Activated naive CD4-positive, alpha-beta T cell treated with anti-CD3 and anti-CD28 coated beads for 36 hours (primary cell): ENCODE measurements at regions not wholly inside any gene's neighbourhood (a gene's known extent, or its start where the extent isn't known, plus 50 kb on each side); places are given as distances from the start of the nearest gene placed in this dataset.

Experiments used
- CTCF ChIA-PET: fragments of 350-600 bp; sonication (Branson Sonifier 250); formaldehyde crosslinking; loops from one replicate; lab custom pipeline; 2021; ENCODE audit warnings: antibody characterized with exemption; lab: Charles Lee
- DNase-seq: peaks from one replicate; pipeline ENCODE4 v3.0.0-alpha.2; 2020
- H3K27ac Mint-ChIP-seq: one replicate; pipeline ENCODE4 v1.8.0; 2021; ENCODE audit warnings: mild to moderate bottlenecking, mixed read lengths
- H3K27me3 Mint-ChIP-seq: one replicate; pipeline ENCODE4 v1.8.0; 2021; ENCODE audit warnings: low read depth, mixed read lengths
- H3K36me3 Mint-ChIP-seq: one replicate; pipeline ENCODE4 v1.8.0; 2021; ENCODE audit warnings: low read depth, mixed read lengths
- H3K4me1 Mint-ChIP-seq: one replicate; pipeline ENCODE4 v1.8.0; 2021; ENCODE audit warnings: low read depth, mixed read lengths
- H3K4me3 Mint-ChIP-seq: one replicate; pipeline ENCODE4 v1.8.0; 2021; ENCODE audit warnings: mild to moderate bottlenecking, moderate library complexity, mixed read lengths
- H3K9me3 Mint-ChIP-seq: one replicate; pipeline ENCODE4 v1.8.0; 2021; ENCODE audit warnings: mixed read lengths
- intact Hi-C: fragments of 100-400 bp; cut with micrococcal nuclease; formaldehyde crosslinking; loops from one replicate; pipeline ENCODE4 v1.15.1; 2023

DNA sequence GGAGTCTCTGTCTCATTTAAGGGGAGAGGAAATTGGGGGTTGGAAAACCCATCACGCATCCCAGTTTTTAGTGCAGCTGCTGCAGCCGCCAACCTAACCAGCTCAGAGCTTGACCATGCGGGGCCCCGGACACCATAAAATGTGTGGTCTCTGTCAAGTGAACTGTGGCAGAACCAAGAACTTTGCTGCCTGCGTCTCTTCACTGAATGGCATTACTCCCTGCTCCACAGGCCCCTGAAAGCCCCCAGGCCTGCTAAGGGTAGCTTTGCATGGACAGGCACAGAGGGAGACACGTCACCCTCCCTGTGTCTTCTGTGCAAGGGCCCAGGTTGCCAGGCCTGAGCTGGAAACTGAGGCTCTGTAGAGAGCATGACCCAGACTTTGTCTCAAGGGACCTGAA is 144.6 kb upstream of the GPR26 start:
- peaks cover 15% of the 10 kb centered on the region for H3K27me3 Mint-ChIP-seq
- no peaks in the 10 kb centered on the region for H3K4me1 Mint-ChIP-seq
- DNase-seq: no peak
- CTCF ChIA-PET: no interaction called here
- intact Hi-C loops: no loop called here
- H3K27ac Mint-ChIP-seq: no peak overlapping the region
- H3K4me3 Mint-ChIP-seq: no peak overlapping the region
- no peaks in the 10 kb centered on the region for H3K36me3 Mint-ChIP-seq
- H3K9me3 Mint-ChIP-seq: no peaks in the 10 kb centered on the region

DNA sequence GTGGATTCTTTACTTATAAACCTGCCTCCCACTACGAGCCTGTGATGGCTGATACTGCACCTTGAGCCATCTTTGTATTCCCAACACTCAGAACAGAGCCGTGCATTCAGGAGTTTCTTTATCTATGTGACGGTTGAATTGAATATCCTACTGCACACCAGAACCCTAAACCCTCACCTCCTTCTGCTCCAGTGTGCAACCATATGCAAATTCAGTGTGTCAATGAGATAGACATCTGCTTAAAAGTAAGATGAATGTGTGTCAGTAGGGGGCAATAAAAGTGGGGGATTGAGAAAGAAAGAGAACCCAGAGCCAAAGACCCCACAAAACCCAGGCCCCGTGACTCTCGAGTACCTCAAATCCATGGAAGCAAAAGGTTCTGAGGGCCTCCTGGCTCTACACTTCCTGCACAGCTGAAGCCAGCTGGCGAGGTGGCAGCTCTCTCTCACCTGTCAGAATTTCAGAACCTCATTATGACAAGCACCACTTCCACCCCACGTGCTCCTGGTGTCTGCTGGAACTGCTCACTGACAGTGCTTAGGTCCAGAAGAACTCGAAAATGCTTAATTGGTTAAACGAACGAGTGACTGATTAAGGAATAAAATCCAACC is 143.3 kb upstream of the GPR26 start:
- H3K4me1 Mint-ChIP-seq: no peaks in the 10 kb centered on the region
- no peak overlapping the region for H3K27ac Mint-ChIP-seq
- peaks cover 13% of the 10 kb centered on the region for H3K27me3 Mint-ChIP-seq
- H3K9me3 Mint-ChIP-seq: no peaks in the 10 kb centered on the region
- CTCF ChIA-PET: interaction anchor here (0.6 kb wide), 1 partner anchor 870 kb away, joined by 3 read pairs; no protein-coding TSS in a partner anchor
- intact Hi-C loops: no loop called here
- H3K36me3 Mint-ChIP-seq: no peaks in the 10 kb centered on the region
- DNase-seq: no peak
- no peak overlapping the region for H3K4me3 Mint-ChIP-seq

DNA sequence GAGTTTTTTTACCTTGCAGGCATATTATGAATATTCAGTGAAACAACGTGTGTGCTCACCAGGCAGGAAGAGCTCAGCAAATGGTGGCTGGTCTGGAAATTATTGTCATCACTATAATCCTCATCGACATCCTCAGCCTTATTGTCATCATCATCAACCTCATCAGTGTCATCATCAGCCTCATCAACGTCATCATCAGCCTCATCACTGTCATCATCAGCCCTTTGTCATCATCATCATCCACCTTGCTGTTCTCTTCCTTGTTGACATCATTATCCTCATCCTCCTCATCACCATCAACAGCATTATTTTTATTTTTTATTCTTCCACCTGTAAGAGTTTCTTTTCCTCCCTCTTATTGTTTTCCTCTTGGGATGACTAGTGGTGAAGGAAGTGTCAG is 142.3 kb upstream of the GPR26 start:
- intact Hi-C loops: no loop called here
- Mint-ChIP-seq H3K36me3 (no peaks in the 10 kb centered on the region), H3K9me3 (no peaks in the 10 kb centered on the region), H3K4me1 (no peaks in the 10 kb centered on the region), H3K27me3 (peaks cover 13% of the 10 kb centered on the region), H3K4me3 (no peak overlapping the region), H3K27ac (no peak overlapping the region)
- no peak for DNase-seq
- CTCF ChIA-PET: interaction anchor here (0.6 kb wide), 1 partner anchor 137 kb away, joined by 4 read pairs; no protein-coding TSS in a partner anchor

DNA sequence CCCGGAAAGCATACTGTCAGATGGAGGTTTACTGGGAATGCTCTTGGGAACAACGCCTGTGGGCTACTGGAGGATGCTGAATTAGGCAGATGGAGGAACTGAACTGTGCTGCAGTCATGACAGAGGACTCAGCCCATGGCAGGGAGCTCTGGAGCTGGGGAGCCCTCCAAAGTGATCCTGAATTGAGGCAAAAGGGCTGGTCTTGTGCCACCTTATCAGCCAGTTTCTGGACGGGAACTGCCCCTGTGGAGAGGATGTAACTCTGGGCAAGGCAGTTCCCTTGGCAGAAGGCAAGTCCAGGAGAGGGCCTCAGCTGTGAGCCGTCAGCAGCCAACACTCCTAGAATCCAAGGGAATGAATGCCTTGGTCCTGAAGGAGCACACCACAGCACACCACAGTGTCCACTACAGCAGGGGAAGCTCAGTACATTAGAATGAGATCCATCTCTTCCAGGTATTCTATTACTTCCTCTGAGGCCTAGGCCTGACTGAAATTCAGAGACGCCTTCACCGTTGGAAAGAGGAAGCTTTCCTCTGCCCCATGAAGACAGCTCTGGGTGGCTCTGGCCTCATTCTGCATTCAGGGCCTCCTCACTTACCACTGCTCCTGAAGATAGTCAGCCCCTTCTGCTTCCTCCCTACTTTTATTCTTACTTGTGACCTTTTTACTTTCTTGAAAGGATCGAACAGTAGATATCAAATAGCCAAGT is 139.6 kb upstream of the GPR26 start:
- Mint-ChIP-seq H3K36me3 (no peaks in the 10 kb centered on the region), H3K4me3 (no peak overlapping the region), H3K9me3 (no peaks in the 10 kb centered on the region), H3K4me1 (no peaks in the 10 kb centered on the region), H3K27me3 (peaks cover 16% of the 10 kb centered on the region), H3K27ac (no peak overlapping the region)
- intact Hi-C loops: no loop called here
- no peak for DNase-seq
- CTCF ChIA-PET: no interaction called here

DNA sequence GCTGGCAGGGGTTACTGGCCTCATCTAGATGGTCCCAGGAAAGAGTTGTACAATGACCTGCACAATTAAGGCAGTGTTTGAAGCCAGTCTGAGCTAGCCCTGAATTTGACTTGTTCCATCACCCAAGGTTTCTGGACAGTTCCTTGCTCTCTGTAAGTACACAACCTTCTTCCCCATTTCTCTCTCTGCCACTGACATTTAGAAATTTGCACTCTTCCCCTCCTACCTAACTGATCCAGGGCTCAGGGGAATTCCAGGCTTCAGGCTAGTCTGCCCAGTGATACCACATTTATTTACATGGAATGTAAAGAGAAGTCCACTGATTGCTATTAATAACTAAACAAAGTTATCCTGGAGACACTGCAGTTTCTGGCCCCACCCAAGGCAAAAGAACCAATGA is 139.0 kb upstream of the GPR26 start:
- no peaks in the 10 kb centered on the region for H3K36me3 Mint-ChIP-seq

DNA sequence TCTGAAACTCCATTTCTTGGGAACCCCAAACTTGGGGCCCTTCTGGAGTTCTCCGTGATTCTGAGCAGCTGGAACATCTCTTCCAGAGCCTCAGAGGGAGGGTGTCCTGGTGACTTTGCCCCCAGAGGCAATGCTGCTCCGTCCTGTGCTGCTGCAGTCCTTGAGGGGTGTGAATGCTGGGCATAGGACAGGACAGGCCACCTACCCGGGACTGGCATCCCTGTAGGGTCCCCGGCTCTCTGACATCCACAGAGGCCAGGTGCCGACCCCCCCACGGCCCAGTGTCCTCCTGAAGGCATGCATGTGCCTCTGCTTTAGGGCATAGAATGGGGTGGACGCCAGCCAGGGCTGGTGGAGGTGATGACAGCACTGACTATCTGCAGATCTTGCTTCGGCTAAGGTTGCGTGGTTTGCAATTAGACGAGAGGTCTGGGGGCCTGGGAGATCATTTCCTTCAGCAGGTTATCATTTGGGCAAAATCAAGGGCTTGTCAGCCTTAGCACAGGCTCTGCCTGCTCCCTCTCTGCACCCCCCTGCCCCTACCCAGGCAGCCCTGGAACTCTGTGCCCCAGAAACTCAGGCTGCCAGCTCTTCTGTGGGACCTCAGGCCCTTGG is 136.9 kb upstream of the GPR26 start:
- H3K4me1 Mint-ChIP-seq: no peaks in the 10 kb centered on the region
- H3K27ac Mint-ChIP-seq: no peak overlapping the region
- no peak for DNase-seq
- H3K27me3 Mint-ChIP-seq: peaks cover 20% of the 10 kb centered on the region
- intact Hi-C loops: no loop called here
- H3K9me3 Mint-ChIP-seq: peaks cover 9% of the 10 kb centered on the region
- H3K36me3 Mint-ChIP-seq: no peaks in the 10 kb centered on the region
- H3K4me3 Mint-ChIP-seq: no peak overlapping the region
- CTCF ChIA-PET: no interaction called here

More for the DNA sequence above, 139.0 kb upstream of the GPR26 start:
- CTCF ChIA-PET: no interaction called here
- peaks cover 18% of the 10 kb centered on the region for H3K27me3 Mint-ChIP-seq
- H3K9me3 Mint-ChIP-seq: peaks cover 4% of the 10 kb centered on the region
- intact Hi-C loops: no loop called here
- H3K27ac Mint-ChIP-seq: no peak overlapping the region
- DNase-seq: no peak
- no peaks in the 10 kb centered on the region for H3K4me1 Mint-ChIP-seq
- H3K4me3 Mint-ChIP-seq: no peak overlapping the region

DNA sequence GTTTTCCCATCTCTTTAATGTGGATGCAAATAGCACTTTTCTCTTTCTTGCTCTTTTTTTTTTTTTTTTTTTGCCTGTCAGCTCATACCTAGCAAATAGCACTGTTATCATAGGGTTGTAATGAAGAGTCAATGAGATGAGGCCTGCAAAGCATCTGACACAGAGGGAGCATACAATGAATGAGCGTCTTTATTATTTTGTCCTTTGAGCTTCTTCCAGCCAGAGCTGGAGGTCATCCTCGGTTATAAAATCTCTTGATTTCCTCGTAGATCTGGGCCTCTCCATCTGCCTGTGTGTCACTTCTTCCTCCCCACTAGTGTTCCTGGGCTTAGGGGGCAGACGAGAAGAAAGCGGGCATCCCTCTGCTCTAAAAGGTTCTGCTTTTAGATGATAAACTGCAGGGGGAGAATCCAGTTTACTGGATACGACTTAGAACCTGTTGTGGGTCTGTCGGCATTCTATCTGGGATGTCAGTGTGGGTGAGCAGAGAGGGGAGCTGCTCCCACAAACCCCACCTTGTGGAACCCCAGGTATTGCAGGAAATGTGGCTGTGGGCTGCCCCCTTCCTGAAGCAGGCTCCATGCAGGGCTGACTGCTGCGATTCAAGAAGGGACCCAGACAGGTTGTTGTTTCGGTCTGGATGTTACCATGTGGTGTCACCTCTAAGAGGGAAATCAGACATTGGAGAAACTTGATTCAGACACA is 135.8 kb upstream of the GPR26 start:
- H3K36me3 Mint-ChIP-seq: no peaks in the 10 kb centered on the region
- peaks cover 9% of the 10 kb centered on the region for H3K9me3 Mint-ChIP-seq
- H3K4me3 Mint-ChIP-seq: no peak overlapping the region
- no peak for DNase-seq
- intact Hi-C loops: no loop called here
- CTCF ChIA-PET: no interaction called here
- H3K27me3 Mint-ChIP-seq: peaks cover 24% of the 10 kb centered on the region
- H3K27ac Mint-ChIP-seq: no peak overlapping the region
- H3K4me1 Mint-ChIP-seq: no peaks in the 10 kb centered on the region

DNA sequence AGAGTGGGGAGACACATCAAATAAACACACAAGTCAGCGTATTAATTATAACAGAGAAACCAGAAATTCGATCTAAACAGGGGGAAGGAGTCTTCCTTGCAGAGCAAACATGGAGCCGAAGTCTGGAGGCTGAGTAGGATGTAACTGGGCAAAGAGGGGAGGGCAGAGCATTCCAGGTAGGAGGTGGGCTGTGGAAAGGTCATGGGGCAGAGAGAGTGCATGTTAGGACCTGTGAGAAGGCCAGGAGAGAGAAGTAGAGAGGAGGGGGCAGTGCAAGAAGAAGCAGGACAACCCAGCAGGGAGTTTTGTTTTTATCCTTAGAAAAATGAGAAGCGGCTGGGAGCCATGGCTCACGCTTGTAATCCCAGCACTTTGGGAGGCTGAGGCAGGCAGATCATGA is 130.8 kb upstream of the GPR26 start:
- H3K4me3 Mint-ChIP-seq: no peak overlapping the region
- CTCF ChIA-PET: no interaction called here
- no peaks in the 10 kb centered on the region for H3K4me1 Mint-ChIP-seq
- peaks cover 9% of the 10 kb centered on the region for H3K9me3 Mint-ChIP-seq
- no peak for DNase-seq
- H3K27ac Mint-ChIP-seq: no peak overlapping the region
- intact Hi-C loops: no loop called here
- no peaks in the 10 kb centered on the region for H3K36me3 Mint-ChIP-seq
- peaks cover 43% of the 10 kb centered on the region for H3K27me3 Mint-ChIP-seq

DNA sequence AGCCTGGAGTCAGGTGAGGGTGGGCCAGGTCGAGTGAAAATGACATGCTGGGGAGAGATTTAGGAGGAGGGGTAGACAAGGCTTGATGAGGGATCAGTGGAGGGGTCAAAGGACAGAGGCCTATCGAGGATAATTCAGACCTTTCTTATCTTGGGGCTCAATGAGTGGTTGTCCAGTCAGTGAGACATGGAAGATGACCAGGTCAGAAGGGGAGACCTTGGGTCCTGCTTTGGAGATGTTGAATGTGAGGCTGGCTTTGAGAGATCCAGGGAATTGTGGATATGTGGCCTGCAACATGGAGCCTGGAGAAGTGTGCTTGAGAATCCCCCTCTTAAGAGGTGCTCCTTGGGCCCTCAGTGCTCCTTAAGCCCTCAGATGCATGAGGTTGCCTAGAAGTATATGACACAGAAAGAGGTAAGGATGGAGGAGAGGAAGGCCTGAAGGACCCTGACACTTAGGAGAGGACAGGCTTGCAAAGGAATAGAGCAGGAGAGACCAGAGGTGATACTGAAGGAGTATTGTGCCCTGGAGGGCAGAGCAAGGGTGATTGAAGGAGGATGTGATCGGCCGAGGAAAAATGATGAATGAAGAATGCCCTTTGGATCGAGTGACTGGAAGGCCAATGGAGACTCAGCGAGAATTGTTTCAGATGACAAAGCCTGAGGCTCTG is 129.8 kb upstream of the GPR26 start:
- CTCF ChIA-PET: no interaction called here
- DNase-seq: no peak
- Mint-ChIP-seq H3K27ac (no peak overlapping the region), H3K4me1 (no peaks in the 10 kb centered on the region), H3K9me3 (peaks cover 9% of the 10 kb centered on the region), H3K27me3 (peaks cover 43% of the 10 kb centered on the region), H3K4me3 (no peak overlapping the region), H3K36me3 (no peaks in the 10 kb centered on the region)
- intact Hi-C loops: no loop called here

DNA sequence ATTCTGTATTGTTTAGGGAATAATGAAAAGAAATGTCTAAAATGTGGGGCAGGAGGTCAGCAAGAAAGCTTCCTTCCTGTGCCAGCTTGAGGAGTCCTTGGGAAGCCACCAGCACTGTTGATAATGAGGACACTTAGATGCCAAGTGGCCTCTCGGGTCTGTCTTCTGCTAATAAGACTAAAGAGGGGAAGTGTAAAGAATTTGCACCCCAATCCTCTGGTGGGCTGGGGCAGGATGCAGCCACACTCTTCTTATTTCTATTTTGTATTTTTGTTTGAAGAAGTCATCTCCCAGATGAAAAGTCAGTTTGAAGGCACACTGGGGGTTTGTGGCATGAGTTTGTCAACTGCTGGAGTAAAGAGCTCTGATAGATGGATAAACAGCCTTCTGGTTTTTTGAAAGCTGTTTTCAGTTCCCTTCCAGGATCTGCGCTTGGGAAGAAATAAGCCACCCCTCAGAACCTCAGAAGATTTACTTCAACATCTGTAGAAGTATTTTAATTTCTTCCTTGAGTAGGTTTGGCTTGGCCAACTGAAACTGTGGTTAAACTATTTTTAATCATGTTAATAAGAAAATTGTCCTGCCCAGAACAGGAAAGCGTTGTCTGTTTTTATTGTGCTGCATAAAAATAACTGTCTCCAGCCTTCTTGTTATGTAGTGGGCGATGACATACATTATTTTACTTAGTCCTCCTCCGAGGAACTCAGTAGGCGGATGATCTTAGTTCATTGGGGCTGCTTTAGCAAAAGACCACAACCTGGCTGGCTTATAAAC is 128.8 kb upstream of the GPR26 start:
- peaks cover 35% of the 10 kb centered on the region for H3K27me3 Mint-ChIP-seq

DNA sequence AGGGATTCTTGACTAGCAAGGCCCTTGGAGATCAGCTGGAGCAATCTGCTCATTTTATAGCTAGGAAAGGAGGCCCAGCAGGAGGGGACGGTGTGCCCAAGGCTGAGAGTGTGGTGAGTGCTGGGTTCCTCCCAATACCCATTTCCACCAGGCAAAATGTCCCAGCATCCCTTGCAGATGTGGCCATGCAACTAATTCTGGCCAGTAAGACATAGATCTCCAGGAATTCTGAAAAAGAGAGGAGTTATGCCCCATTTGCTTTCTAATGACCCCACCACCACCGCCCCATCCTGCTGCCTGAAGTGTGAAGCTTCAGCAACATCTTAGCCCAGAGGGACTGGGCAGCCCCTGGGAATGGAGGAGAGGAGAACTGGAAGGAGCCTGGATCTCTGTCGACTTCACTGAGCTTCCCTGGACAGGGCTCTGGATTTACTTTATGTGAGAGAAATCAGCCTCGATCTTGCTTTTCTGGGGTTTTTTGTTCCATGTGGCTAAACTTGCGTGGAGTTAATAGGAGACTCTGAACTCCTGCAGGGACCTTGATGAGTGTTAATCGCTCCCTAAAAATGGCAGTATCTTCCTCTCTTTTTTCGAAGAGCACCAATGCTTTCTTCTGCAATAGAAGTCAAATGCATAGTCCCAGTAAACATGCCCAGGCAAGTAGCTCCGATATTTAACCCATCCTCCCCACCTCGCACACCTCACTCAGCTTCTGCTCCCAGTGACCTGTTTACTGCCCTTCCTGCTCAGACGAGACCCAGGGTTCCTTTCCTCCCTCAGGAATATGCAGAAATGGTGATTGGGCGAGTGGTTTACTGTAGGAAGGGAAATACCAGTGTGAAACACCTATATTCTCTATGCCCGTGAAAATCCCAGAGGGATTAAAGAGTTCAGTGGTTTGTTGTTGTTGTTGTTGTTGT is 127.5 kb upstream of the GPR26 start:
- Mint-ChIP-seq H3K4me3 (no peak overlapping the region), H3K4me1 (no peaks in the 10 kb centered on the region), H3K27ac (no peak overlapping the region), H3K36me3 (no peaks in the 10 kb centered on the region), H3K27me3 (peaks cover 27% of the 10 kb centered on the region), H3K9me3 (no peaks in the 10 kb centered on the region)
- DNase-seq: no peak
- intact Hi-C loops: no loop called here
- CTCF ChIA-PET: interaction anchor here (0.7 kb wide), 1 partner anchor 30 kb away, joined by 3 read pairs; no protein-coding TSS in a partner anchor

More for the DNA sequence above, 128.8 kb upstream of the GPR26 start:
- Mint-ChIP-seq H3K27ac (no peak overlapping the region), H3K4me1 (no peaks in the 10 kb centered on the region), H3K9me3 (peaks cover 4% of the 10 kb centered on the region), H3K4me3 (no peak overlapping the region), H3K36me3 (no peaks in the 10 kb centered on the region)
- DNase-seq: no peak
- intact Hi-C loops: no loop called here
- CTCF ChIA-PET: no interaction called here
